Mesenchymal stem cell (in vitro differentiated cells and primary cell): ENCODE measurements at regions not wholly inside any gene's neighbourhood (a gene's known extent, or its start where the extent isn't known, plus 50 kb on each side); places are given as distances from the start of the nearest gene placed in this dataset.
"Not testable (repeated sequence)": the region's sequence is repeated elsewhere in the genome, so short reads cannot be mapped to it uniquely, and the experiment has no call there.

Experiments used
- DNase-seq: peaks from one replicate; pipeline ENCODE4 v3.0.0-alpha.2; 2013
- H2AFZ ChIP-seq: one replicate; pipeline ENCODE4 v1.6.1; 2013; ENCODE audit warnings: low read depth, mild to moderate bottlenecking, control low read depth, inconsistent platforms, low read length, moderate library complexity
- H2AK5ac ChIP-seq: 2 replicates; pipeline ENCODE4 v1.6.1; 2013; ENCODE audit warnings: low read length, moderate library complexity, mild to moderate bottlenecking, inconsistent platforms; ENCODE audit not compliant: severe bottlenecking
- H2BK120ac ChIP-seq: one replicate; pipeline ENCODE4 v1.6.1; 2013; ENCODE audit warnings: low read depth, mild to moderate bottlenecking, inconsistent platforms, low read length, moderate library complexity
- H2BK12ac ChIP-seq, 2 experiments: one replicate each; pipeline ENCODE4 v1.6.1; 2013; ENCODE audit warnings: inconsistent platforms in 2 of 2, low read length in 2 of 2, mild to moderate bottlenecking in 2 of 2, moderate library complexity in 2 of 2, control low read depth in 1 of 2
- H2BK15ac ChIP-seq: one replicate; pipeline ENCODE4 v1.6.1; 2013; ENCODE audit warnings: mild to moderate bottlenecking, low read depth, inconsistent platforms; ENCODE audit not compliant: poor library complexity, severe bottlenecking
- H2BK5ac ChIP-seq: 2 replicates; pipeline ENCODE4 v1.6.1; 2013; ENCODE audit warnings: low read depth, mild to moderate bottlenecking, low read length, control low read depth, inconsistent platforms; ENCODE audit not compliant: poor library complexity, severe bottlenecking
- H3K14ac ChIP-seq, 2 experiments: one replicate each; pipeline ENCODE4 v1.6.1; 2013; ENCODE audit warnings: inconsistent platforms in 2 of 2, low read length in 2 of 2, control low read depth in 1 of 2, mild to moderate bottlenecking in 1 of 2, moderate library complexity in 1 of 2
- H3K18ac ChIP-seq, 2 experiments: one replicate each; pipeline ENCODE4 v1.6.1; 2013; ENCODE audit warnings: inconsistent platforms in 2 of 2, low read length in 2 of 2, control low read depth in 1 of 2, low read depth in 1 of 2, mild to moderate bottlenecking in 1 of 2
- H3K23ac ChIP-seq, 2 experiments: one replicate each; pipeline ENCODE4 v1.6.1; 2013; ENCODE audit warnings: inconsistent platforms in 2 of 2, low read length in 2 of 2, mild to moderate bottlenecking in 2 of 2, moderate library complexity in 2 of 2, control low read depth in 1 of 2
- H3K27ac ChIP-seq: 2 replicates; pipeline ENCODE4 v1.5.1; 2013; ENCODE audit warnings: mild to moderate bottlenecking, moderate library complexity, low read length, control low read depth, inconsistent platforms; ENCODE audit not compliant: poor library complexity, severe bottlenecking
- H3K27me3 ChIP-seq, 2 experiments: 2 replicates each; pipeline versions ENCODE4 v1.6.1 to v1.7.0; 2013; ENCODE audit warnings: low read length in 2 of 2, mild to moderate bottlenecking in 2 of 2, moderate library complexity in 2 of 2, control low read depth in 1 of 2, inconsistent platforms in 1 of 2; ENCODE audit not compliant: control insufficient read depth in 1 of 2, insufficient read depth in 1 of 2
- H3K36me3 ChIP-seq, 2 experiments: 2 replicates each; pipeline versions ENCODE4 v1.6.1 to v1.7.0; 2013; ENCODE audit warnings: low read length in 2 of 2, control low read depth in 1 of 2, inconsistent platforms in 1 of 2, low read depth in 1 of 2, mild to moderate bottlenecking in 1 of 2; ENCODE audit not compliant: insufficient read depth in 2 of 2, control insufficient read depth in 1 of 2
- H3K4ac ChIP-seq, 2 experiments: one replicate each; pipeline ENCODE4 v1.6.1; 2013; ENCODE audit warnings: inconsistent platforms in 2 of 2, low read length in 2 of 2, mild to moderate bottlenecking in 2 of 2, moderate library complexity in 2 of 2, control low read depth in 1 of 2, low read depth in 1 of 2
- H3K4me1 ChIP-seq: 2 replicates; pipeline ENCODE4 v1.6.1; 2013; ENCODE audit warnings: low read depth, low read length, control low read depth; ENCODE audit not compliant: control insufficient read depth, insufficient read depth
- H3K4me2 ChIP-seq: 2 replicates; pipeline ENCODE4 v1.6.1; 2013; ENCODE audit warnings: low read length, mild to moderate bottlenecking, inconsistent platforms; ENCODE audit not compliant: poor library complexity, severe bottlenecking
- H3K4me3 ChIP-seq, 2 experiments: 2 replicates each; pipeline versions ENCODE4 v1.5.1 to v1.7.0; 2013; ENCODE audit warnings: low read length in 2 of 2, mild to moderate bottlenecking in 2 of 2, control low read depth in 1 of 2, low read depth in 1 of 2; ENCODE audit not compliant: insufficient read depth in 1 of 2
- H3K79me1 ChIP-seq: replicated peaks from 2 replicates; pipeline ENCODE4 v1.6.1; 2013; ENCODE audit warnings: mild to moderate bottlenecking, control low read depth, low read length, inconsistent platforms; ENCODE audit not compliant: poor library complexity, severe bottlenecking
- H3K9ac ChIP-seq: 2 replicates; pipeline ENCODE4 v1.7.0; 2013; ENCODE audit warnings: mild to moderate bottlenecking, low read length, moderate library complexity
- H3K9me3 ChIP-seq: 2 replicates; pipeline ENCODE4 v1.7.0; 2013; ENCODE audit warnings: mild to moderate bottlenecking, low read length; ENCODE audit not compliant: control insufficient read depth
- H4K8ac ChIP-seq: one replicate; pipeline ENCODE4 v1.6.1; 2013; ENCODE audit warnings: inconsistent platforms, mild to moderate bottlenecking, low read length, moderate library complexity
- H4K91ac ChIP-seq: one replicate; pipeline ENCODE4 v1.6.1; 2013; ENCODE audit warnings: mild to moderate bottlenecking, low read length, inconsistent platforms
- WGBS: methylation state at CpG from one replicate; pipeline ENCODE4 v1.1.7; 2013; ENCODE audit warnings: mixed read lengths; 5-methylcytosine and 5-hydroxymethylcytosine counted together

DNA sequence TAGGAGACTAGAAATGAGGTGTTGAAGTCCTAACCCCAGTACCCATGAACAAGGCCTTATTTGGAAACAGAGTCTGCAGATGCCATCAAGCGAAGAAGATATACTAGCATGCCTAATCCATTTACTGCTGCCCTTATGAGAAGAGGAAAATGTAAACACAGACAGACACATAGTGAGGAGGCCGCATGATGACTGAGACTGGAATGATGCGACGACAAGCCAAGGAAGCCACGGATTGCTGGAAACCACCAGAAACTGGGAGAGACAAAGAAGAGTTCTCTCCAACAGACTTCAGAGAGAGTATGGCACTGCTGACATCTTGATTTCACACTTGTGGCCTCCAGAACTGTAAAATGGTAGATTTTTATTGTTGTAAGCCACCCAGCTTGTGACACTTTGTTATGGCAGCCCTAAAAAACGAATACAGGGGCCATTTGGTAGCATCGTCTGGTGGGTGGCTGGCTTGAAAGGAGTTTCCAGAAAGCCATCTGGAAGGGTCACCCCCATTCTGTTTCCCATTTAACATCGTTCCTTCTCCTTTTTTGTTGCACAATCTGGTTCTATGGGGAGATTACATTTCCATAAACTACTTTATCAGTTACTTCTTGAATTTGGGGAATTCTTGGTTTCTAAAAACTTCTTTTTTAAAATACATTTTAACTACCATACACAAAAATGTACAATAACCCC lies 193.1 kb downstream of the HSD17B3 start:
- Histone ChIP-seq H3K27me3 (peaks cover 0 to 3% of the 10 kb centered on the region in 2 experiments), H3K9ac (no peak overlapping the region), H2AK5ac (no peak overlapping the region), H3K36me3 (no peaks in the 10 kb centered on the region), H2BK12ac (no peak overlapping the region), H4K91ac (no peak overlapping the region), H3K4me3 (no peak overlapping the region), H3K9me3 (peaks cover 24% of the 10 kb centered on the region), H3K4me2 (no peak overlapping the region), H2BK120ac (no peak overlapping the region), H3K4me1 (no peaks in the 10 kb centered on the region), H3K14ac (no peak overlapping the region), H3K4ac (no peak overlapping the region), H2AFZ (no peak overlapping the region), H3K79me1 (no peaks in the 10 kb centered on the region), H2BK5ac (no peak overlapping the region), H2BK15ac (no peak overlapping the region), H3K27ac (no peak overlapping the region), H3K23ac (no peak overlapping the region), H3K18ac (no peak overlapping the region), H4K8ac (no peak overlapping the region)
- DNase-seq = peak; percentile 24
- 53% methylated on average over 7 of the region's 8 CpGs for WGBS

- no peak overlapping the region for H2BK12ac ChIP-seq
- 57% methylated on average over 2 of the region's 2 CpGs for whole genome bisulfite sequencing
- H3K27me3 ChIP-seq = peaks cover 0 to 3% of the 10 kb centered on the region in 2 experiments
- H3K9me3 ChIP-seq = peaks cover 29% of the 10 kb centered on the region
- H3K4me3 ChIP-seq = no peak overlapping the region
- H2BK15ac ChIP-seq = no peak overlapping the region
- H3K14ac ChIP-seq = no peak overlapping the region
- H3K4me1 ChIP-seq = no peaks in the 10 kb centered on the region
- H3K4me2 ChIP-seq = no peak overlapping the region
- no peak overlapping the region for H3K27ac ChIP-seq
- no peak overlapping the region for H2BK5ac ChIP-seq
- no peak overlapping the region for H2AK5ac ChIP-seq
- no peak overlapping the region for H4K91ac ChIP-seq
- no peak overlapping the region for H2BK120ac ChIP-seq
- no peak overlapping the region for H3K18ac ChIP-seq
- H3K23ac ChIP-seq = no peak overlapping the region
- no peak overlapping the region for H4K8ac ChIP-seq
- H2AFZ ChIP-seq = no peak overlapping the region
- H3K36me3 ChIP-seq = no peaks in the 10 kb centered on the region
- H3K9ac ChIP-seq = no peak overlapping the region
- no peaks in the 10 kb centered on the region for H3K79me1 ChIP-seq
- no peak for DNase-seq
- no peak overlapping the region for H3K4ac ChIP-seq
Measured at GRCh38 chr9:96107436-96107835, 194.5 kb downstream of the HSD17B3 start.

DNA sequence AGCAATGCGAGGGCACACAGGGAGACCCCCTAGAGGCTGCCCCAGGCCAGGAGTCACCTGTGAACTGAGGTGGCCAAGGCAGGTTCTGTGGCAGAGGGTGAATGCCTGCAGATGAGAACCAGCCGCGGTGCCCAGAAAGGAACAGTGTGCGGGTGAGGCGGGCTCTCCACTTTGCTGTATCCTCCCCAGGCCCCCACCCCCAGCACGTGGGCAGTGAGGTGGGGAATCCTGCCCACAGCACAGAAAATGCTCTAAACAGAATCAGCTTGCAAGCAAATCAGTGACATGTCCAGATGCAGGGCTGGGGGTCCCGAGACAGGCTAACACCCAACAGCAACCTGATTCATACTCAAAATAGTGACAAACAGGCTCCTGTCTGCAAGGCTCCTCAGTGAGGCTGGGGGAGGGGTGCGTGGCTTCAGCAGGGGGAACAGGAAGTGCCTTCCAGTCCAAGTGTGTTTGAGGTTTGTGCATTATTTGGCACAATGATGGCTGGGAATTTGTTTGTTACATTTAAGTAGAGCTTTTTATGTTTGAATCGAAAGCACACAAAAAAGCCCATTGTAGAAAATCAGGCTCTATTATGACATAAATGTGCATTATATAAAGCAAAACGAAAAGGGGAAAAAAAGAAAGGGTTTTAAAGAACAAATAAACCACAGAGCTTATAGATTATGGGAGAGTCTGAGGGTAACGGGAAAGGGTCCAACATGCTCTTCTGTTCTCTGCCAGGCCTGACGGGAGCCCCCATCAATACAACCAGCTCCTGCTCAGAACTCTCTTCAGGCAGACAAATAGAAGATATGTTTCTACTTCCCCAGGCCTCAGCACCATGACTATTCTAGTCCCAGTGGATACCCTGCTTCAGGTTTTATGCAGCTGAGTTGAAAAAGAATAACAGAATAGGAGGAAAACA lies 201.3 kb downstream of the HSD17B3 start:
- Histone ChIP-seq H2BK5ac (no peak overlapping the region), H3K4me1 (no peaks in the 10 kb centered on the region), H3K4me3 (no peak overlapping the region), H3K27ac (no peak overlapping the region), H2BK12ac (no peak overlapping the region), H3K9me3 (peaks cover 27% of the 10 kb centered on the region), H3K27me3 (peaks cover 0 to 7% of the 10 kb centered on the region in 2 experiments), H3K4me2 (no peak overlapping the region), H3K36me3 (no peaks in the 10 kb centered on the region), H3K4ac (no peak overlapping the region), H3K9ac (no peak overlapping the region), H2BK120ac (no peak overlapping the region), H3K23ac (no peak overlapping the region), H3K18ac (peak overlapping the region; percentile 3 to 10), H2BK15ac (no peak overlapping the region), H2AK5ac (no peak overlapping the region), H4K8ac (peak overlapping the region; percentile 85), H2AFZ (no peak overlapping the region), H3K79me1 (no peaks in the 10 kb centered on the region), H3K14ac (no peak overlapping the region), H4K91ac (no peak overlapping the region)
- no peak for DNase-seq
- WGBS = 81% methylated on average over 10 of the region's 12 CpGs

- H2BK120ac ChIP-seq, H3K36me3 ChIP-seq, H3K9ac ChIP-seq, H3K27ac ChIP-seq, H2AFZ ChIP-seq, H3K18ac ChIP-seq, H3K4me3 ChIP-seq, H2BK12ac ChIP-seq, H4K8ac ChIP-seq, H4K91ac ChIP-seq, H2BK5ac ChIP-seq, H3K23ac ChIP-seq, DNase-seq, H3K4ac ChIP-seq, H3K4me2 ChIP-seq, H3K14ac ChIP-seq, H2BK15ac ChIP-seq, H3K4me1 ChIP-seq, H3K79me1 ChIP-seq, H2AK5ac ChIP-seq: not testable (repeated sequence)
- Histone ChIP-seq H3K27me3 (peaks cover 24 to 38% of the 10 kb centered on the region in 2 experiments), H3K9me3 (peaks cover 18% of the 10 kb centered on the region)
- WGBS = 89% methylated on average over 1 of the region's 2 CpGs
Measured at GRCh38 chr9:96090630-96091029, 211.3 kb downstream of the HSD17B3 start.
